HFF-Myc (cell line): ENCODE measurements at regions not wholly inside any gene's neighbourhood (a gene's known extent, or its start where the extent isn't known, plus 50 kb on each side); places are given as distances from the start of the nearest gene placed in this dataset.

Experiments used
- DNase-seq: peaks from one replicate; pipeline ENCODE4 v3.0.0-alpha.2; 2011; ENCODE audit warnings: low read depth; ENCODE audit errors: extremely low read depth
- H3K4me3 ChIP-seq: replicated peaks from 2 replicates; pipeline ENCODE4 v1.5.1; 2011; ENCODE audit warnings: low read depth, mild to moderate bottlenecking, control low read depth, low read length
- TF ChIP-seq, protein P1 (sequence below): IDR thresholded peaks from 2 replicates; pipeline ENCODE4 v1.5.1; 2012; ENCODE audit warnings: mild to moderate bottlenecking, low read depth, low read length, control low read depth; ENCODE audit errors: missing control alignments

DNA sequence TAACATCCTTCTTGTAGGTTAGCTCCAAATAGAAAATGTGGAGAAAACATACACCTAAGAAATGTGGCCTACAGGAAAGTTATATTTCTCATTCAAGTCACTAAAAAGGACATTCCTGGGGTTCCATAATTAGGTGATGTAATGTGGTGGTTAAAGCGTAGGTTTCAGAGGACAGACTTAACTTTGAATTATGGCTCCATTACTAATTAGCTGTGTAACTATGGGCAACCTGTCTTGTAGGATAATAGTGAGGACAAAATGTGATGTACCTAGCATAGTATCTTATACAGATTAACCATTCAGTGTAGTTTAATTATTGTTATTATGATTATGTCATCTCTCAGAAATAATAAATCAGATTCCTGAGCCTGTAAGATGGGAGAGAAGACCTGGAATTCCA, 602.5 kb downstream of the TSN start:
- no peak for DNase-seq
- TF ChIP-seq, protein P1, sequence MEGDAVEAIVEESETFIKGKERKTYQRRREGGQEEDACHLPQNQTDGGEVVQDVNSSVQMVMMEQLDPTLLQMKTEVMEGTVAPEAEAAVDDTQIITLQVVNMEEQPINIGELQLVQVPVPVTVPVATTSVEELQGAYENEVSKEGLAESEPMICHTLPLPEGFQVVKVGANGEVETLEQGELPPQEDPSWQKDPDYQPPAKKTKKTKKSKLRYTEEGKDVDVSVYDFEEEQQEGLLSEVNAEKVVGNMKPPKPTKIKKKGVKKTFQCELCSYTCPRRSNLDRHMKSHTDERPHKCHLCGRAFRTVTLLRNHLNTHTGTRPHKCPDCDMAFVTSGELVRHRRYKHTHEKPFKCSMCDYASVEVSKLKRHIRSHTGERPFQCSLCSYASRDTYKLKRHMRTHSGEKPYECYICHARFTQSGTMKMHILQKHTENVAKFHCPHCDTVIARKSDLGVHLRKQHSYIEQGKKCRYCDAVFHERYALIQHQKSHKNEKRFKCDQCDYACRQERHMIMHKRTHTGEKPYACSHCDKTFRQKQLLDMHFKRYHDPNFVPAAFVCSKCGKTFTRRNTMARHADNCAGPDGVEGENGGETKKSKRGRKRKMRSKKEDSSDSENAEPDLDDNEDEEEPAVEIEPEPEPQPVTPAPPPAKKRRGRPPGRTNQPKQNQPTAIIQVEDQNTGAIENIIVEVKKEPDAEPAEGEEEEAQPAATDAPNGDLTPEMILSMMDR, result no peak
- no peak overlapping the region for H3K4me3 ChIP-seq

DNA sequence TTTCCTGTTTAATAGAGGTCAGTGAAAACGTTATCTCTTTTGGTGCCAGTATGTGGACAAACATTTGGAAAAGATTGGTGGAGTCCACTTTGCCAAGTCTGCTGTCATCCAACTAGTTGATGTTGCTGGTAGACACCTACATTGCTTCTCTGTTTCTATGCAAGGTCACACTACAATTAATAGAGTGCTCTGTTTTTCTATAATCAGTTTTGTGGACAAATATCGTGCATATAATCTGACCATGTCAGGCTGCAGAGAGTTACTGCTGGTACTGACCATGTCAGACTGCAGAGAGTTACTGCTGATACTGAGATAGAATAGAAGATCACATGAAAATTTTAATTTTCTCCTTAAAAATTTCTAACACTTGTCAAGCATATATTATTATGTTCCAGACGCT, 603.3 kb downstream of the TSN start:
- H3K4me3 ChIP-seq, result no peak overlapping the region
- DNase-seq, result no peak
- TF ChIP-seq, protein P1, result no peak

DNA sequence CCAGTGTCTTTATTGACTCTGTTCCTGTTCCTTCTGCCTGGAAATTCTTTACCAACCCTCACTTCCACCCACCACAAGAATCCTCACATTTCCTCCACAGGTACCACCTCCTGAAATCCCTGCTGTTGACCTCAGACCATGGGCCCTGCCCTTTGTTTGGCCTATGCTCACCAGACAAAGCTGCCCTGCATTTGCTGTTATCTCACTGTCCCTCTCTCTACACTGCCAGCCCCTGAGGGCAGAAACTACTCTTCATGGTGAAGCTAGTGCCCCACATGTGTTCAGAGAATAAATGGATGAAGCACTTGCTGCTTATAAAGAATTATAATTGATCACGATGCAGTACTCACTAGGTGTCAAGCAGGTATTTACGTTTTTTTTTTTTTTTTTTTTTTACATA, 608.4 kb downstream of the TSN start:
- no peak for DNase-seq
- TF ChIP-seq, protein P1, result no peak
- H3K4me3 ChIP-seq, result no peak overlapping the region

DNA sequence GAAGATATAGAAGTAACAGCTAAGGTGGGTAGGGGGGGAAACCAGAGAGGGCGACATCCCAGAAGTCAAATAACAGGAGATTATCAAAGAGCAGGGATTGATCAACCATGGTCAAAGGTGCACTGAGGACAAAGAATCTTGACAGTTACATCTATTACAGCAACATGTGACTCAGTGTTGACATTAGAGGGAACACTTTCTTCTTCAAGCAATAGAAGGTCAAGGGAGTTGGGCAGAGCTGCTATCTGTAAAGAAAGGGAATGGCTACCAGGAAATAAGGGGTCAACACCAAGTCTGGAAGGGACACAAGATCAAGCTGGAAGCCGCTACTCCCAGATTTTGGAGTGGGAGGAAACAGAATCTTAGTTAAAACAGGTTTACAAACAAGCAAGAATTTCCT, 611.0 kb downstream of the TSN start:
- no peak overlapping the region for H3K4me3 ChIP-seq
- TF ChIP-seq, protein P1, result no peak
- no peak for DNase-seq

DNA sequence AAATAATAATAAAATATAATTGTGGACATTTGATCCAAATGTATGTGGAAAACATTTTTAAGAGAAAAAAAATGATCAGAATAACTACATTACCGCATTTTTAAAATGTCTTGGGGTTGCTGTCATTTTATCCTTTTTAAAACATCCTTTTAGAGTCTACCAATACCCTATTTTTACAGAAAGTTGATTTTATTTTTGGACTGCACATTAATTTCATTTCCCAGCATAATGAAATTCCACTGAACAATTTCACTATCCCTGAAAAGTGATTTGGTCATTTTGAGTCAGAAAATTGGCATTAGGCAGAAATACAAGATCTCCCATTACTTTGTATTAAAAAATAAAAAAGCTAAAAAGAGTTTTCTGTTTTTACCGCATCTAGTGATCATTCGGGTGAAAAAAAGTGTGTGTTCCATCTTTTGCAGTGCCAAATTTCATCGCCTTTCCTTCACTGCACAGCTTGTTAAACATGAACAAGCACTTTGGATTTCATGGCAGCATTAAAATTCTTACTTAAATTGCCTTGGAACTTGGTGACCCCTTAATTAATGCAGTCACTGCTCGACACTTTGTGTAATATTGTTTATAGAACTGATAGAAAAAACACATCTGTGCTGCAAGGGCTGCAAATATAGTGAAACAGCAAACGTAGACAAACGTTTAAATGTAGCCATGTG, 611.7 kb downstream of the TSN start:
- DNase-seq, result no peak
- TF ChIP-seq, protein P1, result no peak
- no peak overlapping the region for H3K4me3 ChIP-seq

DNA sequence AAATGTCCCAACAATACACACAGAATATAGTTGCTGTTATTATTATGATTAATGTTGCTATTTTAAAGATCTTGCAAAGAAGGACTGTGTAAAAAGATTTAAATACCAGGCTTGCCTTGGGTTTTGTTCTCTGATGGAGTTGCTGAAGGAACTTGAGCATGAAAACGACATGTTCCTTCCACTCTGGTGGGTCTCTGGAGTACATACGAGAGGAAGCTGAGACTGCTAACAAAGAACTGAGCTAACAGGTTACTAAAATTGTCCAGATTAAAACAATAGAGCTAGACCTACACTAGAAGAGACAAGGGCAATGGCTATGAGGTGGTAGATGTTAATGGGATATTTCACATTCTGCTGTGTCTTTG, 612.2 kb downstream of the TSN start:
- no peak for DNase-seq
- H3K4me3 ChIP-seq, result no peak overlapping the region
- TF ChIP-seq, protein P1, result no peak

DNA sequence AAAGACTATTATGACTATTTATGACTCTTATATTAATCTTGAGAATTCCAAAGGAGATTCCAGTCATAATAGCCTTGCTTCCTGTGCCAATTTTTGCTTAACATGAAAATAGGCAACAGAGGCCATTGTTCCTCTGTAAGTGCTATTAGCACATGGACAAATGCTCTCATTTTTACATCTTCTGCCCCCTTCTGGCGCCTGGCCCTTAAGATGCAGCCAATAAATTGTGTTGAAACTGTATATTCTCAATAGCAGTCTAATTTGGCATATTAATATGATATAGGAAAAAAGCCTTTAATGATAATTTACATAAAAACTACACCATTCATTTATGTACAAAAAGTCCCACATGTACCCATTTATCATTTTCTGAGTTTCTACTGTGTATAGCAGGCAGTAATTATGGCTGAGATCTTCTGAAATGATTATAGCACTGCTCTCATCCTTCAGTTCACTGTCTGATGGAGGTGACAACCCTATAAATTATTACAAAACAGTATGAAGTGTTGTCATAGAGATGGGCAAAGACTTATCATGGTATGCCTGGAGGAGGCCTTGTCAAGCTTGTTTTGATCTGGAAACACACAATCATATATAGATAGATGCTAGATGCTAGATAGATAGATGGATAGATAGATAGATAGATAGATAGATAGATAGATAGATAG, 613.3 kb downstream of the TSN start:
- DNase-seq, result no peak
- TF ChIP-seq, protein P1, result no peak
- no peak overlapping the region for H3K4me3 ChIP-seq
